Fibroblast of skin of left biceps (primary cell): ENCODE measurements at regions not wholly inside any gene's neighbourhood (a gene's known extent, or its start where the extent isn't known, plus 50 kb on each side); places are given as distances from the start of the nearest gene placed in this dataset.
A peak's percentile ranks its signal among the peaks of the same experiment; 100 is the strongest.

ENCODE experiments used
- DNase-seq, 2 experiments: peaks; one replicate each; pipeline ENCODE4 v3.0.0-alpha.2; 2013; ENCODE audit warnings: low read depth in 2 of 2

GRCh38 chr18:44409071-44409470 is 271.6 kb upstream of the SETBP1 start:
- DNase-seq = no peak

GRCh38 chr18:44409515-44409914 is 271.2 kb upstream of the SETBP1 start:
- no peak for DNase-seq

- no peak for DNase-seq
Observed at GRCh38 chr18:44410740-44411139, 269.9 kb upstream of the SETBP1 start.

GRCh38 chr18:44411262-44411905 is 269.3 kb upstream of the SETBP1 start:
- no peak for DNase-seq

GRCh38 chr18:44411976-44412375 is 268.7 kb upstream of the SETBP1 start:
- DNase-seq = no peak

DNA sequence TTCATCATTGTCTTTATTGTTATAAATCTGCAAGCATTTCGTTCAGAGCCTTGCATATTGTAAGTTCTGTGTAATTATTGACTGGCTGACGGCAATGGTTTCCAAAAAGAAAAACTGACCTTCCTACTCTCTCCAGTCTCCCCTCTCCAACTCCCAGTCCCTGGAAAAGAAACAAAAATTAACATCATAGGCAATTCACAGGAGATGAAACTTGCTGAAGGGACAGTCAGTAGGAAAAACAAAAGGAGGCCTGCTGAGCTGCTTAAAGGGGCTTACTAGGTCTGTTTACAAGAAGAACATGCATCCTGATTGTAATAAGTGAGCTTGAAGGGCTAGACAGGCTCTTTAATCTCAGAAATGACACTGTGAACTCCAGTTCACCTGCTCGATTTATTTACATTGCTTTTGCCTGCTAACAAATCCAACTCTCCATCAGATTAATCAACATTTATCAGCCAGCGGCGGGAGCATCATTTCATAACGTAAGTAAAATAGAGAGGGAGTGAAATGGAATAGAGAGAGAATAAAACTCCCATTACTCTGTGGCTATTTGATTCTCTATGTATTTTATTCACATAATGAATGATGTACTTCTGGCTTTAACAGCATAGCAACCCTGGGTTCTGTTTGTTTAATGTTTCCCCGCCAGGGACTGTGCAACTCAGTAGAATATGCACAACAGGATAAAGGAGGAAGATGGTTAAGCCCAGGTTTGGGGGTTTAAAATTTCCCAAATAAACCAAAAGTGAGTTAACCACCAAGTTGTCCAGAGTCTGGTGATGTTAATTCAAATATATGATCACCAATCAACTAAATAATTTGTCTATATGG is 256.7 kb upstream of the SETBP1 start:
- DNase-seq = no peak

- DNase-seq = no peak
Observed at GRCh38 chr18:44424645-44425035, 256.0 kb upstream of the SETBP1 start.

DNA sequence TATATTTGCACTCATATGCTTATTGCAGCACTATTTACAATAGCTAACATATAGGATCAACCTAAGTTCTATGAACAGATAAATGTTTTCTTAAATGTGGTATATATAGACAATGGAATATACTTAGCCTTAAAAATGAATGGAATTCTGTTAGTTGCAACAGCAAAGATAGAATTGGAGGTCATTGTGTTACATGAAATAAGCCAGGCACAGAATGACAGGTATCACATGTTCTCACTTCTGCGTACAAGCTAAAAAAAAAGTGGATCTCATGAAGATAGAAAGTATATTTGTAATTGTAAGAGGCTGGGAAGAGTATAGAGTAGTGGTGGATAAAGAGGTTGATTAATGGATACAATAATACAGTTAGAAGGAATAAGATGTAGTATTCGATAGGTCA is 255.5 kb upstream of the SETBP1 start:
- no peak for DNase-seq

DNA sequence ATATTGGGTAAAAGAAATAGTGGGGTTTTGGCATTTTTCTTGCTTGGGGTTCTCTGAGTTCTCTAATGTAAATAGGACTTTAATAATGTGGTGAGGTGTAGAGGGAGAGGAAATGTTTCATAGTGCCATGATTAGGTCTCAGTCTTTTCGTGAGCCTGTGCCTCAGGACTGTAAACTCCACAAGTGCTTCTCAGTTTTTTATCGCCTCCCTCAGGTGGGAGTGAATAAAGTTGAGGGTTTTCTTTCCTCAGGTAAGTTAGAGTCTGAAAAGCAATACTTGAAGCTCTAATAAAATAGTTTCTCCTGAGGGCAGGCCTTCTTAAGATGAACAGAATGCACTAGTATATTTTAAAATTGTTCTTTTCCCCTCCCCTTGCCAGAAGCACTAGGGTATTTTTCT is 243.1 kb upstream of the SETBP1 start:
- no peak for DNase-seq

DNA sequence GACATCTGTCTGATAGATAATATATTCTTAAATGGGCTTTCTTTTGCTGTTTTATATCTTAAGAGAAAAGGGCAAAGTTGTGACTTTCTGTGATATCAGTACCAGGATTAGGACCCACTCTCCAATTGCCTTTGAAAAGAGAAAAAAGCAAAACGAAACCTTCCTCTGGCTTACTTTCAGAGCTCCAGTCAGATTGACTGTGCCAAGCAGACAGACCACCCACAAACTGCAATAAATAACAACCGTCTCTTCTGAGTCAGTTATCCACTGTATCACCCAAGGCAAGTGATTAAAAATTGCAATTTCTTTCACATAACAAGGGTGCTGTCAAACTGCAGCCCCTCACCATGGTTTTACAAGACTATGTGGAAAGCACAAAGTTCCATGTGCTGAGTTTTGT is 230.5 kb upstream of the SETBP1 start:
- DNase-seq = no peak

- DNase-seq = no peak
Observed at GRCh38 chr18:44452346-44452745, 228.3 kb upstream of the SETBP1 start.

DNA sequence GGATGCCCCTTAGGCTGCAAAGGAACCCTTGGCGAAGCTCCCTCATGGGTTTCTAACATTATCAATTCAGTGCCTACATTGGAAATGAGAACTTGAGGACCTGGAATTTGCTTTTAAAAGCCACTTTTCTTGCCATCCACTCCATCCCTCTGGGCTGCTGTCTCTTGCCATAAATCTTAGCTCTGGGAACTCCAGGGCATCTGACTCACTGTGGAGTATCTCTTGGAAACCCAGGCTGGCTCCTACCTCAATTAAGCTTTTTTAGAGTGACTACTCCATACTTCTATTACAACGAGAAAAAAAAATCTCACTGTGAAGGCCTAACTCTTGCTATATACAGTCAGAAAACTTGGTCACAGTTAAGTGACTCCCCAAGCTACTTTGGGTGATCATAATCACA is 227.2 kb upstream of the SETBP1 start:
- no peak for DNase-seq

DNA sequence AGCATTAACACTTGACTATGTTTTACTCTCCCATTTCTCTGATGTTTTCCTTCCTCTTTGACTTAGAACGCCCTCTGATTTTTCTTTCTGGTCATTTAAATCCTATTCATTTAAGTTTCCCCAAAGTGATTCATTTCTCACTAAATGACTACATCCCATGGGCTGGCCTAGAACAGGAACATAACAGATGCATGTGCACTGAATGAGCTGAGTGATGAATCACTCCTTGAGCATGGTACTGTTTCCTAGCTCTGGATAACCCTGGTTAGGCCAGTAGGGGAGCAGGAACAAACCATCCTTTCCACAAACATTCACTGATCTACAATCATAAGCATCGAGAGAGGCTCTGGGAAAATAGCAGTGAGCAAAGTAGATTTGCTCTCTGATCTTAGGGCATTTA is 221.9 kb upstream of the SETBP1 start:
- DNase-seq = peak; percentile 45

DNA sequence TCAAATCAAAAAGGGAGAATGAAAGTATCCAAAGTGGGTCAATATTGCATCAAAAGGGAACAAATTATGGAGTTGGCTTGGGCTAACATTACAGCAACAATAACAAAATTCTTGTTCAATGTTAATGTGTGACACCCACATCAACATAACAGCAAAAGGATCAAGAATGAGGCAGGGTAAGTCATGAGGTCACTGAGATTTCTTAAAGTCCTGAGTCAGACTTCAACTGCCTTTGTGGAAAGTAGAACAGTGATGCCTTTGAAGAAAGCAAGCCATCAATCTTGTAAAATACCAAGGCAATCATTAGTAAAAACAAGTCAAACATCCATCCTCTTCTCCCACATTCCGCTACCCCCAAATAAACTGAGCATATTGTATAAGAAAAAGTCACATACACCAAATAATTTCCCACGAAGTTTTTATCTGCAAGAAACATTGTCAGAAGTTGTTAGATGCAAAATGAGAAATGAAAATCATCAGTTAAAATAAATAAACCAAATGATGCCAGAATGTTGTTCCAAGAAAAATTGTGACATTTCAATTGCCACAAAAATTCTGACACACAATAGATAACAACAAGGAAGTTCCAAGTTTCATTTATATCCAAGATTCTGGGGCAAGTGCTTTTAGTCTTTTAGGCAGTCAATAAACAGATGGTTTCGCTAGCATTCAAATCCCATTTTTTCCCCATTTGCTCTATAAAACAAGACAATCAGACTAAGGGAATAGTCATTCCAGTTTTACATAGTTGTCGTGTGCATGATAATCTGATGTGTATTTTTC is 216.1 kb upstream of the SETBP1 start:
- no peak for DNase-seq

DNA sequence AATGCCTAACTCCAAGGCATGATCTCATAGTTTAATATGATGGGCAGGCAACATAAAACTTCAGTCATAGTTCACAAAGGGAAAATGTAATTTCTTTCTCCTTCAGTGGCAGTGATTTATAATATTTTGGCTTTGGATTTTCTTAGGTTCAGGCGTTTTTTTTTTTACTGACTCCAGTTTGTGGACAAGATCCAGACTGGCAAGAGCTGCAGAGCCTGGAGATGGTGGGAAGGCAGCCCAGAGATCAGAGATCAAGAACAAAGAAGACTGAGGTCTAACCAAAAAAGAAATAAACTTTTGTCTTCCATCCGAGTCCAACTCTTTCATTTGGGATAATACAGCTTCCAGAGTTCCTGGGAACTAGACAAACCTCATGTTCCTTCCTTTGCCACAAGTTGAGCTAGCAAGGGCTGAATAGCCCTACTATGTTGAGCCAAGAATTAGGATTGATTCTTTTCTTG is 215.3 kb upstream of the SETBP1 start:
- no peak for DNase-seq

- no peak for DNase-seq
Observed at GRCh38 chr18:44466997-44467396, 213.7 kb upstream of the SETBP1 start.

- DNase-seq = no peak
Observed at GRCh38 chr18:44467718-44468117, 213.0 kb upstream of the SETBP1 start.

DNA sequence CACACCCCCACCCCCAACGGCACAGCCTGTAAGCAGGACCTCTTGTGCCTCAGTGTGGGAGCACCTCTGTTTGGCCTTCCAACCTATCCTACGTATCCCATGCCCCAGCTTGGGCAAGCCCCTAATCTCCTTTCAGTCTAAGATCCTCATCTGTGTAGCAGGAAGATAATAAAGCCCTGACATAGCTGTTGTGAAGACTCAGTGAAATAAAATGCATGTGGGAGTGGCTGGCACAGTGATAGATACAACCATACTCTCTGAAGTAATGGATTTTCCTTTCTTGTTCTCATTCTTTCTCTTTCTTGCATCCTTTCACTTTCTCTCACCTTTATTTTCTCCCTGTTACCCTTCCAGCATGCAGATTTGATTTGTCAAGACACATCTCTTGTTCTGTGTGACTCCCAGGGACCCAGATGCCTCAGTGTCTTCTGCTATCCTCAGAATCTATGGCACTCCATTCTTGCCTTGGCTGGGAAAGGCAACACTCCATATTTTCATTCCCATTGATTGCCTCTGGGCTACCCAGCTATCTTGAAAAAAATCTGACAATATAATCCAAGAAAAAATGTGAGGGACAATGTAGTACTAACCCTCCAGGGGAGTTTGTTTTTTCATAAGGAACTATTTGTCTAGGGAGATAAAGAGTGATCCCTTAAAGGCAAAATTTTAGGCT is 207.2 kb upstream of the SETBP1 start:
- DNase-seq = no peak

GRCh38 chr18:44474067-44474411 is 206.6 kb upstream of the SETBP1 start:
- DNase-seq = no peak

GRCh38 chr18:44474591-44474990 is 206.1 kb upstream of the SETBP1 start:
- DNase-seq = no peak

DNA sequence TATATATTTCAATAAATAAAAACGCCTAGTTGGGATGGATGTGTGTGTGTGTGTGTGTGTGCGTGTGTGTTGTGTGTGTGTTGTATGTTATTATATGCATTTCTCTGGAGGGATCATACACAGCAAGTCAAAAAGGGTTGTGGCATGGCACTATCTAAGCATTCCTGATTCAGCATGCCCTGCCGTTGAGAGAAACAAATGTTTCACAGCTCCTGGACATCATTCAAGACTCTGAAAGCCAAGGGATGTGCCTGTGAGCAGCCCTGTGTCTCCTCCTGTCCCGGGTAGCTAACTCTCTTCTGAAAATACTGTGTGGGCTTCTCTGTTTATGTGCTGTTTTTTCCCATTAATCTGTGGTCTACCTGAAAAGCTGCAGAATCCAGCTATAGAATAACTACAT is 197.9 kb upstream of the SETBP1 start:
- no peak for DNase-seq

DNA sequence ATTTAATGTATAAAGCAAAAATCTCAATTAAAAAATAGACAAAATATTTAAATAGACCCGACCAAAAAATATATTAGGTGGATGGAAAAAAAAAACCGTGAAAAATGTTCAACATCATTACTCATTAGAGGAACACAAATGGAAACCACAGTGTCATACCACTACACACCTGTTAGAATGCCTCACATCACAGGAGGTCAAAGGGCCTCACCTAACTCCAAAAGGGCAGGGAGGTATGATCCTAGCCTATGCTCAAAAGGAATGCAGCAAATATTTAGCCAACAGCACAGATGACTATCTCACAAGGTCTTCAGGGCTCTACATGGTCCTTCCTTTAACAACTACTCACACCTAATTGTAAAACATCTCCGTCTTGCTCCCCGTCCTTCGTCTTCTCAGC is 185.5 kb upstream of the SETBP1 start:
- DNase-seq = no peak
